HepG2 (cell line): ENCODE measurements at regions not wholly inside any gene's neighbourhood (a gene's known extent, or its start where the extent isn't known, plus 50 kb on each side); places are given as distances from the start of the nearest gene placed in this dataset.

Experiments
- CEBPB ChIP-seq: IDR thresholded peaks from 2 replicates; pipeline ENCODE4 v1.6.1; 2011; ENCODE audit warnings: low read depth, low read length, improper control_type of control experiment, borderline replicate concordance
- CHCHD3 ChIP-seq: sonication (generic); formaldehyde crosslinking; IDR thresholded peaks from 2 replicates; pipeline ENCODE4 v1.8.0; 2022; ENCODE audit warnings: mild to moderate bottlenecking, missing genetic modification reagents, moderate library complexity
- GLI4 ChIP-seq: sonication (generic); formaldehyde crosslinking; IDR thresholded peaks from 2 replicates; pipeline ENCODE4 v1.5.1; 2020; ENCODE audit warnings: missing genetic modification reagents, mild to moderate bottlenecking, moderate library complexity, borderline replicate concordance
- POLR2A ChIP-seq, 2 experiments: IDR thresholded peaks; 2 replicates each; pipeline ENCODE4 v1.6.1; 2011; ENCODE audit warnings: low read depth in 2 of 2, low read length in 2 of 2, mild to moderate bottlenecking in 1 of 2, moderate library complexity in 1 of 2; ENCODE audit not compliant: insufficient read depth in 1 of 2
- POLR2AphosphoS5 ChIP-seq: IDR thresholded peaks from 2 replicates; pipeline ENCODE4 v1.6.1; 2012; ENCODE audit warnings: low read depth, low read length
- SIN3A ChIP-seq: IDR thresholded peaks from 2 replicates; pipeline ENCODE4 v1.6.1; 2011; ENCODE audit warnings: low read depth, mild to moderate bottlenecking, control low read depth, low read length, borderline replicate concordance
- ZNF597 ChIP-seq: sonication (generic); formaldehyde crosslinking; IDR thresholded peaks from 2 replicates; pipeline ENCODE4 v1.5.0; 2020; ENCODE audit warnings: missing genetic modification reagents

- TF ChIP-seq SIN3A (no peak), POLR2A (IDR thresholded peaks at IDR 0.05; ENCODE audit: insufficient read depth in 1 of 2, low read depth in 2 of 2, low read length in 2 of 2) (no peak), CHCHD3 (CRISPR knock-in tag) (no peak), GLI4 (CRISPR knock-in tag) (no peak), POLR2AphosphoS5 (no peak), CEBPB (no peak), ZNF597 (CRISPR knock-in tag) (no peak)
Observed at GRCh38 chr11:71062199-71062598, 190.2 kb downstream of the SHANK2 start.
